ENCODE measurements at regions not wholly inside any gene's neighbourhood (a gene's known extent, or its start where the extent isn't known, plus 50 kb on each side); places are given as distances from the start of the nearest gene placed in this dataset.

- CTCF ChIA-PET = interaction anchor here (1.1 to 2.4 kb wide), 3 partner anchors 9 to 11 kb away, joined by 4 to 11 read pairs (median 4); no protein-coding TSS in a partner anchor
- H3K4me3 Mint-ChIP-seq = no peak overlapping the region
- DNase-seq (ENCODE audit: low spot score) (no peak), ATAC-seq (no peak)
- H3K27me3 Mint-ChIP-seq (ENCODE audit: low read depth) = no peaks in the 10 kb centered on the region
- 0 out of 2 replicates have a peak, but pooled peaks cover 2% of the 10 kb centered on the region for H3K36me3 Mint-ChIP-seq
- POLR2A ChIA-PET = no interaction called here
- TF ChIP-seq NR1H2 (CRISPR knock-in tag; IDR thresholded peaks at IDR 0.05) = no peak
- TF ChIP-seq CBFB (CRISPR knock-in tag; IDR thresholded peaks at IDR 0.05; ENCODE audit: low read depth) = no peak
- TF ChIP-seq SP1 (CRISPR knock-in tag; conservative IDR thresholded peaks at IDR 0.05) = no peak
- no peak for TF ChIP-seq KAT7 (CRISPR knock-in tag; IDR thresholded peaks at IDR 0.05; ENCODE audit: borderline replicate concordance)
- TF ChIP-seq NFE2L1 (CRISPR knock-in tag; IDR thresholded peaks at IDR 0.05) = no peak
- no peak for TF ChIP-seq ZNF263 (CRISPR knock-in tag; IDR thresholded peaks at IDR 0.05; ENCODE audit: low read depth)
- TF ChIP-seq RELA (CRISPR knock-in tag; IDR thresholded peaks at IDR 0.05; ENCODE audit: borderline replicate concordance) = no peak
- TF ChIP-seq GTF2I (CRISPR knock-in tag; conservative IDR thresholded peaks at IDR 0.05) = no peak
- TF ChIP-seq, protein P1, sequence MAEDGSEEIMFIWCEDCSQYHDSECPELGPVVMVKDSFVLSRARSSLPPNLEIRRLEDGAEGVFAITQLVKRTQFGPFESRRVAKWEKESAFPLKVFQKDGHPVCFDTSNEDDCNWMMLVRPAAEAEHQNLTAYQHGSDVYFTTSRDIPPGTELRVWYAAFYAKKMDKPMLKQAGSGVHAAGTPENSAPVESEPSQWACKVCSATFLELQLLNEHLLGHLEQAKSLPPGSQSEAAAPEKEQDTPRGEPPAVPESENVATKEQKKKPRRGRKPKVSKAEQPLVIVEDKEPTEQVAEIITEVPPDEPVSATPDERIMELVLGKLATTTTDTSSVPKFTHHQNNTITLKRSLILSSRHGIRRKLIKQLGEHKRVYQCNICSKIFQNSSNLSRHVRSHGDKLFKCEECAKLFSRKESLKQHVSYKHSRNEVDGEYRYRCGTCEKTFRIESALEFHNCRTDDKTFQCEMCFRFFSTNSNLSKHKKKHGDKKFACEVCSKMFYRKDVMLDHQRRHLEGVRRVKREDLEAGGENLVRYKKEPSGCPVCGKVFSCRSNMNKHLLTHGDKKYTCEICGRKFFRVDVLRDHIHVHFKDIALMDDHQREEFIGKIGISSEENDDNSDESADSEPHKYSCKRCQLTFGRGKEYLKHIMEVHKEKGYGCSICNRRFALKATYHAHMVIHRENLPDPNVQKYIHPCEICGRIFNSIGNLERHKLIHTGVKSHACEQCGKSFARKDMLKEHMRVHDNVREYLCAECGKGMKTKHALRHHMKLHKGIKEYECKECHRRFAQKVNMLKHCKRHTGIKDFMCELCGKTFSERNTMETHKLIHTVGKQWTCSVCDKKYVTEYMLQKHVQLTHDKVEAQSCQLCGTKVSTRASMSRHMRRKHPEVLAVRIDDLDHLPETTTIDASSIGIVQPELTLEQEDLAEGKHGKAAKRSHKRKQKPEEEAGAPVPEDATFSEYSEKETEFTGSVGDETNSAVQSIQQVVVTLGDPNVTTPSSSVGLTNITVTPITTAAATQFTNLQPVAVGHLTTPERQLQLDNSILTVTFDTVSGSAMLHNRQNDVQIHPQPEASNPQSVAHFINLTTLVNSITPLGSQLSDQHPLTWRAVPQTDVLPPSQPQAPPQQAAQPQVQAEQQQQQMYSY (CRISPR knock-in tag; IDR thresholded peaks at IDR 0.05) = no peak
- TF ChIP-seq ZBTB21 (CRISPR knock-in tag; IDR thresholded peaks at IDR 0.05; ENCODE audit: borderline replicate concordance) = no peak
- TF ChIP-seq MAX (CRISPR knock-in tag; IDR thresholded peaks at IDR 0.05) = no peak
- TF ChIP-seq ZNF121 (CRISPR knock-in tag; IDR thresholded peaks at IDR 0.05) = no peak
- TF ChIP-seq NR2C2 (CRISPR knock-in tag; IDR thresholded peaks at IDR 0.05) = no peak
- TF ChIP-seq, protein P2, sequence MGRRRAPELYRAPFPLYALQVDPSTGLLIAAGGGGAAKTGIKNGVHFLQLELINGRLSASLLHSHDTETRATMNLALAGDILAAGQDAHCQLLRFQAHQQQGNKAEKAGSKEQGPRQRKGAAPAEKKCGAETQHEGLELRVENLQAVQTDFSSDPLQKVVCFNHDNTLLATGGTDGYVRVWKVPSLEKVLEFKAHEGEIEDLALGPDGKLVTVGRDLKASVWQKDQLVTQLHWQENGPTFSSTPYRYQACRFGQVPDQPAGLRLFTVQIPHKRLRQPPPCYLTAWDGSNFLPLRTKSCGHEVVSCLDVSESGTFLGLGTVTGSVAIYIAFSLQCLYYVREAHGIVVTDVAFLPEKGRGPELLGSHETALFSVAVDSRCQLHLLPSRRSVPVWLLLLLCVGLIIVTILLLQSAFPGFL (CRISPR knock-in tag; IDR thresholded peaks at IDR 0.05; ENCODE audit: borderline replicate concordance) = no peak
- no peak for TF ChIP-seq TEAD1 (CRISPR knock-in tag; IDR thresholded peaks at IDR 0.05)
- no peak for TF ChIP-seq USF1 (CRISPR knock-in tag; IDR thresholded peaks at IDR 0.05)
- no peak overlapping the region for H3K27ac Mint-ChIP-seq
- H3K4me1 Mint-ChIP-seq = peaks cover 3% of the 10 kb centered on the region; the same call in 1 of the 2 replicates
- H3K9me3 Mint-ChIP-seq = peaks cover 16% of the 10 kb centered on the region
These were observed 186.1 kb downstream of the KATNAL1 start for GRCh38 chr13:30121244-30121643.

DNA sequence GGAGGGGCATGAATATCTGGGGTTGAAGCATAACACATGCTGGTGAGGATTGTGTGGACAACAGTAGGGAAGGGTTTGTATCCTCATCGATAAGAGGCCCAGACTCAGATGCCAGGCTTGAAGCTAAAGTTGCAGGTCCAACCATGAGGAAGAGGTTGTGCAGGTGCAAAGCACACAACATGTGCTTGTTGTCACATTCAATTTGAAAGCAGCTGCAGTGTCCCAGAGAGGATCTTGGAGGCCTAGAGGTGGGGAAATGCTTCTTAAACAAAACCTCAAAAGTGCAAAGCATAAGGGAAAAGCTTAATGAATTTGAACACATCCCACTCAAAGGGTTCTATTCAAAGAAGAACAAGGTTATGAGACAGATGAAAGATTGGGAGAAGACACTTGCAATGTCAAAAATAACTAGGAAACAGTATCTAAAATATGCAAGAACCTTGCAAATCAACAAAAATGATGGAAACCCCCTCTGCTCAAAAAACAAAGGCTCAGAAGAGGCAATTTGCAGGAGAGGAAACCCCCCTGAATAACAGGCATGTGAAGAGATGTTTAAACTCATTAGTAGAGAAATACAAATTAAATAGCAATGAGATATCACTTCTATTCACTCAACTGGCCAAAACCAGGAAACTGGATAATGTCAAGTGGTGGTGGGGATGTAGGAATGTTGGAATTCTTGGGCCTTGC is 187.1 kb downstream of the KATNAL1 start:
- Mint-ChIP-seq H3K4me1 (peaks cover 4% of the 10 kb centered on the region; the same call in 1 of the 2 replicates), H3K27ac (no peak overlapping the region), H3K27me3 (ENCODE audit: low read depth) (no peaks in the 10 kb centered on the region), H3K4me3 (no peak overlapping the region), H3K9me3 (peaks cover 16% of the 10 kb centered on the region), H3K36me3 (0 out of 2 replicates have a peak, but pooled peaks cover 2% of the 10 kb centered on the region)
- DNase-seq (ENCODE audit: low spot score) (no peak), ATAC-seq (no peak)
- ChIA-PET CTCF (interaction anchor here (1.1 kb wide), 1 partner anchor 8 kb away, joined by 4 read pairs; no protein-coding TSS in a partner anchor), POLR2A (no interaction called here)
- no peak for TF ChIP-seq NR1H2 (CRISPR knock-in tag; IDR thresholded peaks at IDR 0.05)

DNA sequence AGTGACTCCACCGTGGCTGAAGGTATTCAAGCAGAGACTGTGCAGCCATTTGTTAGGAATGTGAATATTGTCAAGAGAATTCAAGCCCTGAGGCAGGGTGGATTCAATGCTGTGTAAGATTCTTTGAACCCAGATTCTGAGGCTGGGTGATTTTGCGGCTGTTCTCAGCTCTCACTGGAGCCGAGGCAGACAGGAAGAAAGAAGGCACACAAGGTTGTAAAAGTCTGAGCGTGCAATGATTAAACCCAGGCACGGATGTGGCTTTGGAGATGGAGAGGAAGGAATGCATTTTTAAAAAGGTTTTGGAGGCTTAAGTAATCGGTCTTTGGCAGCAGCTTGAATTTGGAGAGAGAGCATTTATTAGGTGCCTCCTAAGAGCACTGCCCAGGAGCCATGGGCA is 187.9 kb downstream of the KATNAL1 start:
- H3K4me1 Mint-ChIP-seq = peaks cover 7% of the 10 kb centered on the region
- TF ChIP-seq, protein P1 (CRISPR knock-in tag; IDR thresholded peaks at IDR 0.05) = peak; percentile 48; the same call in 1 of the 2 replicates
- no peak for TF ChIP-seq ZNF138 (CRISPR knock-in tag; conservative IDR thresholded peaks at IDR 0.05)
- H3K36me3 Mint-ChIP-seq = 0 out of 2 replicates have a peak, but pooled peaks cover 2% of the 10 kb centered on the region
- ChIA-PET POLR2A (no interaction called here), CTCF (interaction anchor here (1.2 to 1.5 kb wide), 2 partner anchors 13 to 126 kb away, joined by 5 to 8 read pairs; no protein-coding TSS in a partner anchor)
- ATAC-seq (no peak), DNase-seq (ENCODE audit: low spot score) (no peak)
- H3K27ac Mint-ChIP-seq = no peak overlapping the region
- no peak overlapping the region for H3K4me3 Mint-ChIP-seq
- H3K9me3 Mint-ChIP-seq = peaks cover 16% of the 10 kb centered on the region
- 0 out of 2 replicates have a peak, but pooled peaks cover under 1% of the 10 kb centered on the region for H3K27me3 Mint-ChIP-seq (ENCODE audit: low read depth)
